Fibroblast of mammary gland (primary cell): ENCODE measurements at regions not wholly inside any gene's neighbourhood (a gene's known extent, or its start where the extent isn't known, plus 50 kb on each side); places are given as distances from the start of the nearest gene placed in this dataset.

Experiments
- DNase-seq: peaks from one replicate; pipeline ENCODE4 v3.0.0-alpha.2; 2010; ENCODE audit warnings: low read depth
- H3K4me3 ChIP-seq: 2 replicates; pipeline ENCODE4 v1.5.1; 2011; ENCODE audit warnings: low read depth, mild to moderate bottlenecking, low read length, moderate library complexity; ENCODE audit not compliant: control insufficient read depth
- CTCF ChIP-seq: conservative IDR thresholded peaks from 2 replicates; pipeline ENCODE4 v1.5.1; 2011; ENCODE audit warnings: low read depth, low read length, inconsistent platforms; ENCODE audit not compliant: control insufficient read depth, insufficient read depth

- H3K4me3 ChIP-seq, result no peak overlapping the region
- TF ChIP-seq CTCF, result no peak
- DNase-seq, result no peak
Measured at GRCh38 chr2:204360218-204361007, 184.9 kb upstream of the PARD3B start.

- no peak overlapping the region for H3K4me3 ChIP-seq
- no peak for DNase-seq
- TF ChIP-seq CTCF, result no peak
Measured at GRCh38 chr2:204361738-204362137, 183.5 kb upstream of the PARD3B start.

- no peak overlapping the region for H3K4me3 ChIP-seq
- no peak for DNase-seq
- no peak for TF ChIP-seq CTCF
Measured at GRCh38 chr2:204362581-204362980, 182.7 kb upstream of the PARD3B start.

- H3K4me3 ChIP-seq, result no peak overlapping the region
- DNase-seq, result no peak
- TF ChIP-seq CTCF, result no peak
Measured at GRCh38 chr2:204363513-204363912, 181.8 kb upstream of the PARD3B start.

GRCh38 chr2:204364860-204365535 is 180.3 kb upstream of the PARD3B start:
- TF ChIP-seq CTCF, result no peak
- DNase-seq, result no peak
- no peak overlapping the region for H3K4me3 ChIP-seq

GRCh38 chr2:204365811-204366210 is 179.5 kb upstream of the PARD3B start:
- H3K4me3 ChIP-seq, result no peak overlapping the region
- DNase-seq, result no peak
- no peak for TF ChIP-seq CTCF

- no peak for TF ChIP-seq CTCF
- DNase-seq, result no peak
- H3K4me3 ChIP-seq, result no peak overlapping the region
Measured at GRCh38 chr2:204367466-204367865, 177.8 kb upstream of the PARD3B start.
